Neuronal stem cell (in vitro differentiated cells): ENCODE measurements at regions not wholly inside any gene's neighbourhood (a gene's known extent, or its start where the extent isn't known, plus 50 kb on each side); places are given as distances from the start of the nearest gene placed in this dataset.

ENCODE experiments used
- DNase-seq: peaks from one replicate; pipeline ENCODE4 v3.0.0-alpha.2; 2013; ENCODE audit warnings: low spot score
- H2AFZ ChIP-seq: one replicate; pipeline ENCODE4 v1.6.1; 2013; ENCODE audit warnings: mild to moderate bottlenecking, low read length, inconsistent platforms
- H2AK5ac ChIP-seq: 2 replicates; pipeline ENCODE4 v1.6.1; 2013; ENCODE audit warnings: low read depth, mild to moderate bottlenecking, inconsistent platforms, low read length, moderate library complexity, mixed read lengths
- H2BK120ac ChIP-seq: 2 replicates; pipeline ENCODE4 v1.6.1; 2013; ENCODE audit warnings: low read depth, mild to moderate bottlenecking, inconsistent platforms, low read length, moderate library complexity, mixed read lengths
- H2BK12ac ChIP-seq: one replicate; pipeline ENCODE4 v1.6.1; 2013; ENCODE audit warnings: low read length, inconsistent platforms
- H2BK15ac ChIP-seq: 2 replicates; pipeline ENCODE4 v1.6.1; 2013; ENCODE audit warnings: mild to moderate bottlenecking, low read length, inconsistent platforms, mixed read lengths
- H2BK5ac ChIP-seq: one replicate; pipeline ENCODE4 v1.6.1; 2013; ENCODE audit warnings: inconsistent platforms, mild to moderate bottlenecking, low read length, moderate library complexity
- H3K14ac ChIP-seq: one replicate; pipeline ENCODE4 v1.6.1; 2013; ENCODE audit warnings: low read length, inconsistent platforms
- H3K18ac ChIP-seq: 2 replicates; pipeline ENCODE4 v1.6.1; 2013; ENCODE audit warnings: low read length, inconsistent platforms
- H3K23ac ChIP-seq: 2 replicates; pipeline ENCODE4 v1.6.1; 2013; ENCODE audit warnings: low read depth, mild to moderate bottlenecking, mixed read lengths, low read length, inconsistent platforms; ENCODE audit not compliant: poor library complexity
- H3K27ac ChIP-seq: replicated peaks from 3 replicates; pipeline ENCODE4 v1.5.1; 2013; ENCODE audit warnings: low read length, inconsistent platforms
- H3K27me3 ChIP-seq, 3 experiments: 2 replicates each; pipeline ENCODE4 v1.6.1; 2013; ENCODE audit warnings: low read length in 3 of 3, mild to moderate bottlenecking in 2 of 3, inconsistent platforms in 1 of 3, low read depth in 1 of 3, mixed read lengths in 1 of 3, moderate library complexity in 1 of 3; ENCODE audit not compliant: control insufficient read depth in 3 of 3, insufficient read depth in 3 of 3
- H3K36me3 ChIP-seq, 2 donors: replicated peaks in 1 of 2; 2 replicates each; pipeline ENCODE4 v1.6.1; 2013; ENCODE audit warnings: low read length in 2 of 2; ENCODE audit not compliant: control insufficient read depth in 2 of 2, insufficient read depth in 2 of 2
- H3K4ac ChIP-seq: 2 replicates; pipeline ENCODE4 v1.6.1; 2013; ENCODE audit warnings: inconsistent platforms, mild to moderate bottlenecking, low read length, moderate library complexity
- H3K4me1 ChIP-seq, 2 donors: 1 replicate in 1 of 2; 2 replicates in 1 of 2; pipeline ENCODE4 v1.6.1; 2013; ENCODE audit warnings: low read length in 2 of 2, low read depth in 1 of 2; ENCODE audit not compliant: control insufficient read depth in 2 of 2, insufficient read depth in 1 of 2
- H3K4me2 ChIP-seq: one replicate; pipeline ENCODE4 v1.6.1; 2013; ENCODE audit warnings: mild to moderate bottlenecking, low read length, inconsistent platforms; ENCODE audit not compliant: insufficient read depth, poor library complexity, severe bottlenecking
- H3K4me3 ChIP-seq, 2 donors: 2 replicates each; pipeline ENCODE4 v1.5.1; 2013; ENCODE audit warnings: low read length in 2 of 2, mild to moderate bottlenecking in 2 of 2, inconsistent platforms in 1 of 2, moderate library complexity in 1 of 2
- H3K79me1 ChIP-seq: one replicate; pipeline ENCODE4 v1.6.1; 2013; ENCODE audit warnings: low read depth, mild to moderate bottlenecking, inconsistent platforms, low read length, moderate library complexity
- H3K9ac ChIP-seq: one replicate; pipeline ENCODE4 v1.6.1; 2013; ENCODE audit warnings: mild to moderate bottlenecking, low read depth, low read length, inconsistent platforms; ENCODE audit not compliant: poor library complexity
- H3K9me3 ChIP-seq, 2 donors: replicated peaks in 1 of 2; 2 replicates each; pipeline versions ENCODE3 to v1.6.1; 2013; ENCODE audit warnings: low read length in 2 of 2, mild to moderate bottlenecking in 2 of 2, inconsistent platforms in 1 of 2, low read depth in 1 of 2, mixed read lengths in 1 of 2, moderate library complexity in 1 of 2; ENCODE audit not compliant: control insufficient read depth in 2 of 2, insufficient read depth in 1 of 2
- H4K8ac ChIP-seq: one replicate; pipeline ENCODE4 v1.6.1; 2013; ENCODE audit warnings: low read depth, mild to moderate bottlenecking, inconsistent platforms, low read length, moderate library complexity
- H4K91ac ChIP-seq: one replicate; pipeline ENCODE4 v1.6.1; 2013; ENCODE audit warnings: low read length, low read depth, mild to moderate bottlenecking, inconsistent platforms; ENCODE audit not compliant: poor library complexity
- WGBS, 2 donors: extraction: QIAGEN DNeasy Blood & Tissue Kit; methylation state at CpG; one replicate each; pipeline ENCODE4 v1.1.7; 2013; ENCODE audit warnings: missing lambda C conversion rate in 2 of 2, mixed read lengths in 1 of 2; ENCODE audit not compliant: insufficient read length in 2 of 2, insufficient replicate concordance in 1 of 2; ENCODE audit errors: extremely low coverage in 2 of 2; 5-methylcytosine and 5-hydroxymethylcytosine counted together

GRCh38 chr15:98554272-98555172 lies 93.8 kb upstream of the IGF1R start:
- H3K23ac ChIP-seq: no peak overlapping the region
- peak overlapping the region; percentile 72 for H3K14ac ChIP-seq
- H3K4me2 ChIP-seq: no peak overlapping the region
- H4K91ac ChIP-seq: no peak overlapping the region
- no peak overlapping the region for H2AFZ ChIP-seq
- no peak overlapping the region for H2BK15ac ChIP-seq
- no peak overlapping the region for H3K9ac ChIP-seq
- no peaks in the 10 kb centered on the region for H3K79me1 ChIP-seq
- no peak overlapping the region for H3K4ac ChIP-seq
- no peak overlapping the region for H3K18ac ChIP-seq
- no peak overlapping the region for H2BK12ac ChIP-seq
- no peak overlapping the region for H2BK5ac ChIP-seq
- H4K8ac ChIP-seq: no peak overlapping the region
- H3K9me3 ChIP-seq: no peaks in the 10 kb centered on the region
- no peak overlapping the region for H3K27ac ChIP-seq
- H2BK120ac ChIP-seq: no peak overlapping the region
- no CpG with 5 or more reads among the region's 6 CpGs for WGBS, 2 donors
- no peak overlapping the region for H2AK5ac ChIP-seq
- DNase-seq: no peak
- H3K4me1 ChIP-seq: no peaks in the 10 kb centered on the region
- H3K36me3 ChIP-seq: no peaks in the 10 kb centered on the region
- peaks cover 0 to 6% (median 0%) of the 10 kb centered on the region in 3 experiments for H3K27me3 ChIP-seq
- H3K4me3 ChIP-seq: no peak overlapping the region

GRCh38 chr15:98555173-98555515 lies 93.2 kb upstream of the IGF1R start:
- Histone ChIP-seq H2AFZ (no peak overlapping the region), H2BK12ac (no peak overlapping the region), H3K27me3 (peaks cover 0 to 8% (median 0%) of the 10 kb centered on the region in 3 experiments), H3K9ac (no peak overlapping the region), H4K91ac (no peak overlapping the region), H2BK120ac (no peak overlapping the region), H3K4me2 (no peak overlapping the region), H2BK15ac (no peak overlapping the region), H2BK5ac (no peak overlapping the region), H3K14ac (no peak overlapping the region), H3K27ac (no peak overlapping the region), H3K36me3 (no peaks in the 10 kb centered on the region), H4K8ac (no peak overlapping the region), H2AK5ac (no peak overlapping the region), H3K23ac (no peak overlapping the region), H3K4ac (no peak overlapping the region), H3K9me3 (no peaks in the 10 kb centered on the region), H3K4me1 (no peaks in the 10 kb centered on the region), H3K4me3 (no peak overlapping the region), H3K18ac (no peak overlapping the region), H3K79me1 (no peaks in the 10 kb centered on the region)
- no peak for DNase-seq

- Histone ChIP-seq H4K8ac (no peak overlapping the region), H3K4me1 (no peaks in the 10 kb centered on the region), H3K27ac (no peak overlapping the region), H3K4me3 (no peak overlapping the region), H3K36me3 (no peaks in the 10 kb centered on the region), H3K27me3 (peaks cover 0 to 15% (median 0%) of the 10 kb centered on the region in 3 experiments), H2BK15ac (no peak overlapping the region), H3K4me2 (no peak overlapping the region), H2AFZ (no peak overlapping the region), H3K9me3 (no peaks in the 10 kb centered on the region), H2BK12ac (no peak overlapping the region), H3K79me1 (no peaks in the 10 kb centered on the region), H3K9ac (no peak overlapping the region), H2BK5ac (no peak overlapping the region), H2BK120ac (no peak overlapping the region), H3K23ac (no peak overlapping the region), H3K18ac (no peak overlapping the region), H4K91ac (no peak overlapping the region), H3K4ac (no peak overlapping the region), H3K14ac (no peak overlapping the region), H2AK5ac (no peak overlapping the region)
- no peak for DNase-seq
- WGBS, 2 donors: no CpG with 5 or more reads among the region's 4 CpGs
These were observed 92.0 kb upstream of the IGF1R start for GRCh38 chr15:98556321-98556720.

- H3K27ac ChIP-seq: no peak overlapping the region
These were observed 88.0 kb upstream of the IGF1R start for GRCh38 chr15:98560338-98560737.

More at GRCh38 chr15:98560338-98560737, 88.0 kb upstream of the IGF1R start:
- Histone ChIP-seq H3K36me3 (no peaks in the 10 kb centered on the region), H2BK5ac (no peak overlapping the region), H3K18ac (no peak overlapping the region), H3K23ac (no peak overlapping the region), H3K14ac (no peak overlapping the region), H3K4me3 (no peak overlapping the region), H2AK5ac (no peak overlapping the region), H3K4me1 (no peaks in the 10 kb centered on the region), H3K4ac (no peak overlapping the region), H4K91ac (no peak overlapping the region), H3K27me3 (peaks cover 0 to 11% (median 0%) of the 10 kb centered on the region in 3 experiments), H3K4me2 (no peak overlapping the region), H2BK12ac (no peak overlapping the region), H4K8ac (no peak overlapping the region), H3K9me3 (no peaks in the 10 kb centered on the region), H2AFZ (no peak overlapping the region), H3K9ac (no peak overlapping the region), H3K79me1 (no peaks in the 10 kb centered on the region), H2BK15ac (no peak overlapping the region), H2BK120ac (no peak overlapping the region)
- WGBS, 2 donors: no CpG with 5 or more reads among the region's 5 CpGs
- no peak for DNase-seq
